Neural cell (in vitro differentiated cells): ENCODE measurements at regions not wholly inside any gene's neighbourhood (a gene's known extent, or its start where the extent isn't known, plus 50 kb on each side); places are given as distances from the start of the nearest gene placed in this dataset.

Experiments used
- H2AFZ ChIP-seq: fragments of 200-600, 300-800 bp; sonication (generic), shearing (Covaris generic); 2 replicates; pipeline ENCODE4 v1.6.0; 2014; ENCODE audit warnings: low read depth, mild to moderate bottlenecking, antibody characterized with exemption, low read length, moderate library complexity
- H3F3A ChIP-seq: fragments of 200-600 bp; shearing (Covaris generic); 2 replicates; pipeline ENCODE4 v1.6.1; 2016; ENCODE audit warnings: mild to moderate bottlenecking, moderate library complexity, mixed read lengths, antibody characterized with exemption, low read length; ENCODE audit not compliant: insufficient read depth, poor library complexity, severe bottlenecking
- H3K27ac ChIP-seq: fragments of 200-600, 300-800 bp; sonication (generic), shearing (Covaris generic); 2 replicates; pipeline ENCODE4 v1.5.1; 2014; ENCODE audit warnings: mild to moderate bottlenecking, low read length, moderate library complexity
- H3K27me3 ChIP-seq: fragments of 300-800, 200-600 bp; sonication (generic), shearing (Covaris generic); 2 replicates; pipeline ENCODE4 v1.6.0; 2014; ENCODE audit warnings: mild to moderate bottlenecking, low read depth, low read length, moderate library complexity; ENCODE audit not compliant: insufficient read depth
- H3K36me3 ChIP-seq: fragments of 300-800, 200-600 bp; sonication (generic), shearing (Covaris generic); 2 replicates; pipeline ENCODE4 v1.5.1; 2014; ENCODE audit warnings: mild to moderate bottlenecking, antibody characterized with exemption, low read length, moderate library complexity; ENCODE audit not compliant: insufficient read depth
- H3K4me2 ChIP-seq: fragments of 300-800, 200-600 bp; sonication (generic), shearing (Covaris generic); 2 replicates; pipeline ENCODE4 v1.6.0; 2014; ENCODE audit warnings: mild to moderate bottlenecking, low read length
- H3K4me3 ChIP-seq: fragments of 300-800, 200-600 bp; sonication (generic), shearing (Covaris generic); 2 replicates; pipeline ENCODE4 v1.5.1; 2014; ENCODE audit warnings: mild to moderate bottlenecking, low read length, moderate library complexity
- H3K79me2 ChIP-seq: fragments of 200-600 bp; shearing (Covaris generic); replicated peaks from 2 replicates; pipeline ENCODE4 v1.6.0; 2014; ENCODE audit warnings: mild to moderate bottlenecking, low read length, moderate library complexity; ENCODE audit not compliant: insufficient read depth
- H3K9ac ChIP-seq: fragments of 300-800, 200-600 bp; sonication (generic), shearing (Covaris generic); 2 replicates; pipeline ENCODE4 v1.6.1; 2016; ENCODE audit warnings: mild to moderate bottlenecking, low read length, mixed read lengths
- H3K9me2 ChIP-seq: fragments of 200-600 bp; shearing (Covaris generic); 2 replicates; pipeline ENCODE4 v1.6.1; 2016; ENCODE audit warnings: mild to moderate bottlenecking, low read length, mixed read lengths; ENCODE audit not compliant: insufficient read depth
- H3K9me3 ChIP-seq: fragments of 200-600, 300-800 bp; sonication (generic), shearing (Covaris generic); 2 replicates; pipeline ENCODE4 v1.6.1; 2016; ENCODE audit warnings: mild to moderate bottlenecking, mixed run types, low read length, moderate library complexity, mixed read lengths
- H4K20me1 ChIP-seq: fragments of 200-600 bp; shearing (Covaris generic); 2 replicates; pipeline ENCODE4 v1.6.1; 2016; ENCODE audit warnings: mild to moderate bottlenecking, mixed run types; ENCODE audit not compliant: insufficient read depth
- CTCF ChIP-seq: fragments of 450-650 bp; IDR thresholded peaks from 2 replicates; pipeline ENCODE4 v1.5.1; 2014; ENCODE audit warnings: antibody characterized with exemption, mild to moderate bottlenecking, moderate library complexity; ENCODE audit not compliant: poor library complexity, severe bottlenecking
- EP300 ChIP-seq: fragments of 450-650 bp; conservative IDR thresholded peaks from 2 replicates; pipeline ENCODE4 v1.6.1; 2014; ENCODE audit warnings: antibody characterized with exemption, mild to moderate bottlenecking, moderate library complexity; ENCODE audit not compliant: poor library complexity, severe bottlenecking
- EZH2 ChIP-seq: fragments of 200-600, 300-800 bp; shearing (Covaris generic), sonication (generic); IDR thresholded peaks from 2 replicates; pipeline ENCODE4 v1.6.1; 2014; ENCODE audit warnings: antibody characterized with exemption, low read length, borderline replicate concordance, mild to moderate bottlenecking; ENCODE audit not compliant: insufficient read depth, poor library complexity, severe bottlenecking
- POLR2AphosphoS5 ChIP-seq: IDR thresholded peaks from 2 replicates; pipeline ENCODE4 v1.6.1; 2012
- RAD21 ChIP-seq: fragments of 450-650 bp; conservative IDR thresholded peaks from 2 replicates; pipeline ENCODE4 v1.6.1; 2014; ENCODE audit warnings: antibody characterized with exemption, mild to moderate bottlenecking, moderate library complexity
- REST ChIP-seq: IDR thresholded peaks from 2 replicates; pipeline ENCODE4 v1.6.1; 2012; ENCODE audit warnings: borderline replicate concordance
- TAF1 ChIP-seq: IDR thresholded peaks from 2 replicates; pipeline ENCODE4 v1.6.1; 2012; ENCODE audit warnings: low read depth

GRCh38 chr11:97290464-97291041 lies 900.7 kb downstream of the JRKL start:
- no peak overlapping the region for H2AFZ ChIP-seq
- no peaks in the 10 kb centered on the region for H3K9me3 ChIP-seq
- H3F3A ChIP-seq: no peaks in the 10 kb centered on the region
- no peaks in the 10 kb centered on the region for H3K9me2 ChIP-seq
- H4K20me1 ChIP-seq: no peaks in the 10 kb centered on the region
- H3K4me3 ChIP-seq: no peak overlapping the region
- H3K9ac ChIP-seq: no peak overlapping the region
- H3K4me2 ChIP-seq: no peak overlapping the region
- no peaks in the 10 kb centered on the region for H3K36me3 ChIP-seq
- H3K27ac ChIP-seq: no peak overlapping the region
- H3K79me2 ChIP-seq: no peaks in the 10 kb centered on the region
- TF ChIP-seq POLR2AphosphoS5 (peak; percentile 44), CTCF (no peak), REST (no peak), TAF1 (no peak), EP300 (no peak), EZH2 (no peak), RAD21 (no peak)
- no peaks in the 10 kb centered on the region for H3K27me3 ChIP-seq

GRCh38 chr11:97296301-97296700 lies 906.5 kb downstream of the JRKL start:
- H3K27ac ChIP-seq: no peak overlapping the region
- no peaks in the 10 kb centered on the region for H3K79me2 ChIP-seq
- no peak overlapping the region for H3K4me3 ChIP-seq
- H3K27me3 ChIP-seq: no peaks in the 10 kb centered on the region
- H3K9me3 ChIP-seq: no peaks in the 10 kb centered on the region
- H3F3A ChIP-seq: no peaks in the 10 kb centered on the region
- no peaks in the 10 kb centered on the region for H3K36me3 ChIP-seq
- TF ChIP-seq POLR2AphosphoS5: no peak
- TF ChIP-seq RAD21: no peak
- no peak for TF ChIP-seq CTCF
- no peak for TF ChIP-seq EZH2
- TF ChIP-seq TAF1: no peak
- no peak overlapping the region for H3K9ac ChIP-seq
- no peak overlapping the region for H3K4me2 ChIP-seq
- no peak overlapping the region for H2AFZ ChIP-seq
- no peaks in the 10 kb centered on the region for H3K9me2 ChIP-seq
- no peaks in the 10 kb centered on the region for H4K20me1 ChIP-seq
